T-helper 1 cell treated with Interleukin-12 subunit alpha and Interleukin-12 subunit beta and Interleukin-4 antibody, amounts not matched to agents 30 ng/mL and 1 ng/mL, for 36 hours (primary cell): ENCODE measurements at regions not wholly inside any gene's neighbourhood (a gene's known extent, or its start where the extent isn't known, plus 50 kb on each side); places are given as distances from the start of the nearest gene placed in this dataset.

ENCODE experiments used
- intact Hi-C: fragments of 100-400 bp; cut with micrococcal nuclease; formaldehyde crosslinking; loops from one replicate; pipeline ENCODE4 v1.15.1; 2024

DNA sequence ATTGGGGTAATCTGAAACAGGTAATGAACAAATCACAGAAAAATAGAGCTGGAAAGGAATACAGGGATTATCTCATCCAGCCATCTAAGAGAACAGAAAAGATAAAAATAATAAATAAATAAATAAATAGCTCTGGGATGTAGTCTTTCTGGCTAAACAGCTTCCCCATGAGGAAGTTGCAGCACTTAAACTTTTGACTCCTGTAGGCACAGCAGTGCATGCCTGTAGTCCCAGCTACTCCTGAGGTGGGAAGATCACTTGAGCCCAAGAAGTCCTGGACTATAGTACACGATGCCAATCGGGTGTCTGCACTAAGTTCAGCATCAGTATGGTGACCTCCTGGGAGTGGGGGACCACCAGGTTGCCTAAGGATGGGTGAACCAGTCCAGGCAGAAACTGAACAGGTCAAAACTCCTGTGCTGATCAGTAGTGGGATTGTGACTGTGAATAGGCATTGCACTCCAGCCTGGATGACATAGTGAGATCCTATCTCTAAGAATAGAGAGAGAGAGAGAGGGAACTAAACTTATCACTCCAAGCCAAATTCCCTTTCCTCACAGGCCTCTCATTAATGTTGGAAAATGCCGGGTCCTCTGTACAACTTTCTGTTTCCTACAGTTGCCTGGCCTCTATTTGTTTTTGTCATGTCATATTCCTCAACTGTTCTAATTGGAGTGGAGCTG lies 61.7 kb upstream of the CDK13 start:
- intact Hi-C loops: no loop called here

DNA sequence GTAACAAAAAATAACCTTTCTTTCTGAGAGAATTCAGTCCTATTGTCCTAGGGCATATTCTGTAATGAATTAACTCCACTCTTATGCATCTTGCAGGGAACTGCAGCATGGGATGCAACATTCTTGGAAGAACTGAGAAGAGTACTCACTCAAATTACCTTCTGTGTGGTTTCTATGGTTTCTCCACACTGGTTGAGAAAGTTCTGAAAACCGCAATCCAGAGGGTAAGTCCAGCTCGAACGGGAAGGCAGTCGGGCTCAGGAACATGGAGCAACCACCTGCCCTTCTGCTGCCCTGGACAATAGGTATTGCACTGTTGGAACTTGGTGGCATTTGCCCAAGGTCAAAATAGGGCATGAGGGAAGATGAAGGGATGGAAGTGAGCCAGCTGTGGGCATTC lies 59.6 kb upstream of the CDK13 start:
- intact Hi-C loops: no loop called here

DNA sequence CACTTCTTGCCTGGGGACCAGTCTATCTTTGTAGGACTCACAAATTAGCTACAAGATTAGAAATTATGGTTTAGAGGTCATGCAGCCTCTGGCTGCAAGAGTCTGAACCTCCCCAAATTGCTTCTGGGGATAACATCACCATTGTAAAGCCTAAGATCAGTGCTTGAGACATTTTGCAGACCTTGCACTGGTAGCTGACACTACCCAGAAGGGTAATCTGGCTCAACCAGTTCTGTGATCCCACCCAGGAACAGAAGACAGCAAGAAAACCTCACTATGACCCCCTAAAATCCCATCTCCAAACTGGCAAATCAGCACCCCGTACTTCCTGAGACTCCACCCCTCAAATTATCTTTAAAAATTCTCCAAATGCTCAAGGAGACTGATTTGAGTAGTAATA lies 58.2 kb upstream of the CDK13 start:
- intact Hi-C loops: no loop called here

DNA sequence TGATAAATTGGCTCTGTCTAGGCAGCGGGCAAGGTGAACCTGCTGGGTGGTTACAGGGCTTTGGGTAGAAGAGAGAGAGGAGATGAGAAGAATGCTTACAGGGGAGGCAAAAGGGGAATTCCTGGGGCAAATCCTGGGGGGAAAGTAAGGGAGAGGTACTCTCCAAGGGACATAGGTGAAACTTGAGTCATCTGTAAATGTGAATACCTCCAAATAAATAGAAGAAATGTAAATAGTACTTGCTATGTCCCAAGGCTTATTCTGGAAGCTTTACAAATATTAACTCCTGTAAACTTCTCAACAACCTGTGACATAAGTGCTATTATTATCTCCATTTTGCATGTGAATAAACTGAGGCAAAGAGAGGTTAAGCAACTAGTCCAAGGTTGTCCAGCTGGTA lies 57.7 kb upstream of the CDK13 start:
- intact Hi-C loops: no loop called here

DNA sequence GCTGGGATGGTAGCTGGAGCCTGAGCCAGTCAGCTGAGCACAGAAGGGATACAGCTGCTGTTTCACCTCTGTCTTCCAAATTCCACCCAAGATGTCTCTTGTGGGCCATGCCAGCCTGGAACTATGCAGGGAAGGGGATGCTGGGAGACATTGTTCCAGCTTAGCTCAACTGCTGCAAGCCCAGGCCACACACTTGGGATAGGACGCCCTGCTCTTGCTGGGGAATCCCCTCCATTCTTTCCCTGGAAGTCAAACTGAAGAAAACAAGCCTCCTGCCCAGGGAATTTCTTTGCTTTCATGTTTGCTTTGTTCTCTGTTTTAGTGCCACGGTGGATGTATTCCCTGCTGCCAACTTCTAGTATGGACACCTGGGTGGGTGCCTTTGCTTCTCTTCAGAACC lies 55.2 kb upstream of the CDK13 start:
- intact Hi-C loops: no loop called here

DNA sequence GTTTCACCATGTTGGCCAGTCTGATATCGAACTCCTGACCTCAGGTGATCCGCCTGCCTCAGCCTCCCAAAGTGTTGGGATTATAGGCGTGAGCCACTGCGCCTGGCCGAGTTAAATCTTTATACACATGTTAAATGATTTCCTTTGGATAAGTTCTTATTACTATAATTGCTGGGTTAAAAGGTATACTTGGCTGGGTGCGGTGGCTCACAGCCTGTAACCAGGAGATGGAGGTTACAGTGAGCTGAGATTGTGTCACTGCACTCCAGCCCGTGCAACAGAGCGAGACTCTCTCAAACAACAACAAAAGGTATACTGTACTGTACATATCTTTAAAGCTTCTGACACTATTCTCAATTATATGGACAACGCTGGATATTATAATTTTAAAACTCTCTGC lies 53.2 kb upstream of the CDK13 start:
- intact Hi-C loops: loop anchor here (1.0 to 2.0 kb wide), 4 partner anchors 52 to 237 kb away; partner anchors contain the start of gene MPLKIP

DNA sequence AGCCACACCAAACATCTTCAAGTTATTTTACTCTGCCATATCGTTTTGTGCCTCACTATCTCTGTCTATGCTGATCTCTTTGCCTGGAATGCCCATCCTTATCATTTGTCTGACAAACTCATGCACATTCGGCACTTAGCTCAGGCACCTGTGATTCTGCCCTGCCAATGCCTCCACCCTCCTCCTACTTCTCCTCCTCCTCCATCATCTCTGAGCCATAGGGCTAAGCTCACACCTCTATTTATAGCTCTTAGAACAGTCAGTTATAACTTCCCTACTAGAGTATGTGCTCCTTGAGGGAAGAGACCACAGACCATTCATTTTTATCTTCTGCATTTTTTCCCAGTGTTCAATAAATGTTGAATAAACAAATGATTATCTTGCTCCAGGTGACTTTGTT lies 51.2 kb upstream of the CDK13 start:
- intact Hi-C loops: no loop called here
